Sigmoid colon (tissue), 4 donors: ENCODE measurements at regions not wholly inside any gene's neighbourhood (a gene's known extent, or its start where the extent isn't known, plus 50 kb on each side); places are given as distances from the start of the nearest gene placed in this dataset.

Experiments used
- POLR2A ChIP-seq, 2 donors: fragments of 450-650 bp; IDR thresholded peaks; one replicate each; pipeline ENCODE4 v1.6.1; 2016; ENCODE audit warnings: antibody characterized with exemption in 2 of 2, mild to moderate bottlenecking in 2 of 2, moderate library complexity in 2 of 2
- POLR2AphosphoS5 ChIP-seq, 4 donors: sonication (generic); formaldehyde crosslinking; IDR thresholded peaks; one replicate each; pipeline ENCODE4 v1.6.1; 2017; ENCODE audit warnings: antibody characterized with exemption in 4 of 4
- TF ChIP-seq, protein P1 (sequence below), 4 experiments: fragments of 450-650 bp in 3 of 4; fragments of 200-600 bp in 1 of 4; IDR thresholded peaks; one replicate each; pipeline ENCODE4 v1.5.1; 2016 to 2019; ENCODE audit warnings: antibody characterized with exemption in 4 of 4, mild to moderate bottlenecking in 3 of 4, moderate library complexity in 2 of 4

GRCh38 chr18:67145586-67146292, 370.8 kb downstream of the DSEL start:
- TF ChIP-seq, protein P1, sequence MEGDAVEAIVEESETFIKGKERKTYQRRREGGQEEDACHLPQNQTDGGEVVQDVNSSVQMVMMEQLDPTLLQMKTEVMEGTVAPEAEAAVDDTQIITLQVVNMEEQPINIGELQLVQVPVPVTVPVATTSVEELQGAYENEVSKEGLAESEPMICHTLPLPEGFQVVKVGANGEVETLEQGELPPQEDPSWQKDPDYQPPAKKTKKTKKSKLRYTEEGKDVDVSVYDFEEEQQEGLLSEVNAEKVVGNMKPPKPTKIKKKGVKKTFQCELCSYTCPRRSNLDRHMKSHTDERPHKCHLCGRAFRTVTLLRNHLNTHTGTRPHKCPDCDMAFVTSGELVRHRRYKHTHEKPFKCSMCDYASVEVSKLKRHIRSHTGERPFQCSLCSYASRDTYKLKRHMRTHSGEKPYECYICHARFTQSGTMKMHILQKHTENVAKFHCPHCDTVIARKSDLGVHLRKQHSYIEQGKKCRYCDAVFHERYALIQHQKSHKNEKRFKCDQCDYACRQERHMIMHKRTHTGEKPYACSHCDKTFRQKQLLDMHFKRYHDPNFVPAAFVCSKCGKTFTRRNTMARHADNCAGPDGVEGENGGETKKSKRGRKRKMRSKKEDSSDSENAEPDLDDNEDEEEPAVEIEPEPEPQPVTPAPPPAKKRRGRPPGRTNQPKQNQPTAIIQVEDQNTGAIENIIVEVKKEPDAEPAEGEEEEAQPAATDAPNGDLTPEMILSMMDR (IDR thresholded peaks at IDR 0.05): no peak
- TF ChIP-seq POLR2AphosphoS5 (IDR thresholded peaks at IDR 0.05): no peak
- no peak for TF ChIP-seq POLR2A (IDR thresholded peaks at IDR 0.05)
